ENCODE measurements at regions not wholly inside any gene's neighbourhood (a gene's known extent, or its start where the extent isn't known, plus 50 kb on each side); places are given as distances from the start of the nearest gene placed in this dataset.

GRCh38 chr3:102122527-102122926 is 273.2 kb downstream of the NFKBIZ start:
- no peak for DNase-seq
- intact Hi-C loops (cut with DNase I) = no loop called here
- H3K36me3 ChIP-seq = no peaks in the 10 kb centered on the region
- no peaks in the 10 kb centered on the region for H3K9me3 ChIP-seq
- TF ChIP-seq CTCF (IDR thresholded peaks at IDR 0.05) = no peak
- H3K4me3 ChIP-seq = no peak overlapping the region
- no peaks in the 10 kb centered on the region for H3K4me1 ChIP-seq
- H3K27me3 ChIP-seq = no peaks in the 10 kb centered on the region
- H3K9ac ChIP-seq (ENCODE audit: low read depth in 2 of 2, low read length in 2 of 2) = no peak overlapping the region
- no peak overlapping the region for H3K27ac ChIP-seq

- H3K9ac ChIP-seq (ENCODE audit: low read depth in 2 of 2, low read length in 2 of 2) = no peak overlapping the region
- intact Hi-C loops (cut with DNase I) = no loop called here
- no peak for TF ChIP-seq CTCF (IDR thresholded peaks at IDR 0.05)
- no peak for DNase-seq
- no peaks in the 10 kb centered on the region for H3K36me3 ChIP-seq
- no peak overlapping the region for H3K27ac ChIP-seq
- H3K27me3 ChIP-seq = no peaks in the 10 kb centered on the region
- H3K9me3 ChIP-seq = no peaks in the 10 kb centered on the region
- no peak overlapping the region for H3K4me3 ChIP-seq
- no peaks in the 10 kb centered on the region for H3K4me1 ChIP-seq
Observed at GRCh38 chr3:102123590-102124190, 274.4 kb downstream of the NFKBIZ start.

- no peak for TF ChIP-seq CTCF (IDR thresholded peaks at IDR 0.05)
- H3K9me3 ChIP-seq = no peaks in the 10 kb centered on the region
- no peak overlapping the region for H3K27ac ChIP-seq
- intact Hi-C loops (cut with DNase I) = no loop called here
- no peaks in the 10 kb centered on the region for H3K4me1 ChIP-seq
- H3K9ac ChIP-seq (ENCODE audit: low read depth in 2 of 2, low read length in 2 of 2) = no peak overlapping the region
- H3K27me3 ChIP-seq = no peaks in the 10 kb centered on the region
- no peak for DNase-seq
- H3K4me3 ChIP-seq = no peak overlapping the region
- H3K36me3 ChIP-seq = no peaks in the 10 kb centered on the region
Observed at GRCh38 chr3:102124282-102124681, 275.0 kb downstream of the NFKBIZ start.

GRCh38 chr3:102124704-102125103 is 275.4 kb downstream of the NFKBIZ start:
- intact Hi-C loops (cut with DNase I) = no loop called here
- H3K27ac ChIP-seq = no peak overlapping the region

GRCh38 chr3:102125197-102125993 is 276.1 kb downstream of the NFKBIZ start:
- Histone ChIP-seq H3K27me3 (no peaks in the 10 kb centered on the region), H3K9me3 (no peaks in the 10 kb centered on the region), H3K9ac (ENCODE audit: low read depth in 2 of 2, low read length in 2 of 2) (no peak overlapping the region), H3K36me3 (no peaks in the 10 kb centered on the region), H3K4me1 (no peaks in the 10 kb centered on the region), H3K27ac (no peak overlapping the region), H3K4me3 (no peak overlapping the region)
- no peak for TF ChIP-seq CTCF (IDR thresholded peaks at IDR 0.05)
- no peak for DNase-seq
- intact Hi-C loops (cut with DNase I) = no loop called here

More at GRCh38 chr3:102124704-102125103, 275.4 kb downstream of the NFKBIZ start:
- no peaks in the 10 kb centered on the region for H3K9me3 ChIP-seq
- H3K27me3 ChIP-seq = no peaks in the 10 kb centered on the region
- H3K4me1 ChIP-seq = no peaks in the 10 kb centered on the region
- TF ChIP-seq CTCF (IDR thresholded peaks at IDR 0.05) = no peak
- H3K9ac ChIP-seq (ENCODE audit: low read depth in 2 of 2, low read length in 2 of 2) = no peak overlapping the region
- H3K4me3 ChIP-seq = no peak overlapping the region
- no peak for DNase-seq
- H3K36me3 ChIP-seq = no peaks in the 10 kb centered on the region
